Liver (tissue), 7 donors: ENCODE measurements at regions not wholly inside any gene's neighbourhood (a gene's known extent, or its start where the extent isn't known, plus 50 kb on each side); places are given as distances from the start of the nearest gene placed in this dataset.

Experiments
- DNase-seq: peaks from one replicate; pipeline ENCODE4 v3.0.0-alpha.2; 2017; ENCODE audit warnings: low spot score
- H3K27ac ChIP-seq, 2 donors: one replicate each; pipeline ENCODE4 v1.7.0; 2013; ENCODE audit warnings: inconsistent platforms in 2 of 2, low read length in 2 of 2, control low read depth in 1 of 2, low read depth in 1 of 2, mild to moderate bottlenecking in 1 of 2
- H3K27me3 ChIP-seq, 4 donors: one replicate each; pipeline versions ENCODE4 v1.6.1 to v1.7.0; 2013; ENCODE audit warnings: low read length in 3 of 4, inconsistent platforms in 1 of 4, mild to moderate bottlenecking in 1 of 4, moderate library complexity in 1 of 4; ENCODE audit not compliant: control insufficient read depth in 4 of 4, insufficient read depth in 4 of 4
- H3K36me3 ChIP-seq, 4 donors: one replicate each; pipeline versions ENCODE4 v1.6.1 to v1.7.0; 2013; ENCODE audit warnings: low read length in 3 of 4, mild to moderate bottlenecking in 3 of 4, low read depth in 1 of 4, moderate library complexity in 1 of 4; ENCODE audit not compliant: control insufficient read depth in 4 of 4, insufficient read depth in 3 of 4
- H3K4me1 ChIP-seq, 4 donors: one replicate each; pipeline versions ENCODE4 v1.6.1 to v1.7.0; 2013; ENCODE audit warnings: low read length in 3 of 4, mild to moderate bottlenecking in 3 of 4, moderate library complexity in 1 of 4; ENCODE audit not compliant: control insufficient read depth in 4 of 4, insufficient read depth in 4 of 4
- H3K4me3 ChIP-seq, 3 donors: one replicate each; pipeline versions ENCODE4 v1.6.1 to v1.7.0; 2013; ENCODE audit warnings: low read length in 3 of 3, control low read depth in 1 of 3, low read depth in 1 of 3, mild to moderate bottlenecking in 1 of 3
- H3K9ac ChIP-seq, 2 donors: one replicate each; pipeline ENCODE4 v1.7.0; 2013; ENCODE audit warnings: low read length in 2 of 2, mild to moderate bottlenecking in 2 of 2, moderate library complexity in 2 of 2, control low read depth in 1 of 2, low read depth in 1 of 2
- H3K9me3 ChIP-seq, 4 donors: one replicate each; pipeline versions ENCODE4 v1.6.1 to v1.7.0; 2013; ENCODE audit warnings: low read length in 3 of 4; ENCODE audit not compliant: control insufficient read depth in 4 of 4
- EGR1 ChIP-seq, 2 donors: IDR thresholded peaks; 2 replicates each; pipeline ENCODE4 v1.6.1; 2016 to 2018; ENCODE audit warnings: antibody characterized with exemption in 2 of 2, low read depth in 2 of 2
- FOXA1 ChIP-seq: IDR thresholded peaks from 2 replicates; pipeline ENCODE4 v1.6.1; 2016; ENCODE audit warnings: antibody characterized with exemption
- FOXA2 ChIP-seq: IDR thresholded peaks from 2 replicates; pipeline ENCODE4 v1.6.1; 2016; ENCODE audit warnings: antibody characterized with exemption
- GABPA ChIP-seq, 2 donors: IDR thresholded peaks in 1 of 2; conservative IDR thresholded peaks in 1 of 2; 2 replicates each; pipeline ENCODE4 v1.6.1; 2016; ENCODE audit warnings: antibody characterized with exemption in 2 of 2, mild to moderate bottlenecking in 1 of 2, moderate library complexity in 1 of 2
- HNF4A ChIP-seq, 2 donors: conservative IDR thresholded peaks; 2 replicates each; pipeline ENCODE4 v1.6.1; 2016; ENCODE audit warnings: antibody characterized with exemption in 2 of 2, mild to moderate bottlenecking in 2 of 2
- HNF4G ChIP-seq: IDR thresholded peaks from 2 replicates; pipeline ENCODE4 v1.6.1; 2016; ENCODE audit warnings: antibody characterized with exemption
- JUND ChIP-seq, 2 donors: IDR thresholded peaks; 2 replicates each; pipeline ENCODE4 v1.6.1; 2016; ENCODE audit warnings: antibody characterized with exemption in 2 of 2
- NR2F2 ChIP-seq: IDR thresholded peaks from 2 replicates; pipeline ENCODE4 v1.6.1; 2016; ENCODE audit warnings: antibody characterized with exemption
- RAD21 ChIP-seq, 2 donors: IDR thresholded peaks; 2 replicates each; pipeline ENCODE4 v1.6.1; 2016; ENCODE audit warnings: antibody characterized with exemption in 2 of 2, mild to moderate bottlenecking in 2 of 2
- RXRA ChIP-seq, 2 donors: IDR thresholded peaks; 2 replicates each; pipeline ENCODE4 v1.6.1; 2017 to 2018; ENCODE audit warnings: antibody characterized with exemption in 2 of 2, mild to moderate bottlenecking in 1 of 2
- SP1 ChIP-seq: IDR thresholded peaks from 2 replicates; pipeline ENCODE4 v1.6.1; 2018; ENCODE audit warnings: antibody characterized with exemption, mild to moderate bottlenecking
- TAF1 ChIP-seq: conservative IDR thresholded peaks from 2 replicates; pipeline ENCODE4 v1.6.1; 2016; ENCODE audit warnings: antibody characterized with exemption, mild to moderate bottlenecking
- YY1 ChIP-seq: IDR thresholded peaks from 2 replicates; pipeline ENCODE4 v1.6.1; 2016; ENCODE audit warnings: antibody characterized with exemption, mild to moderate bottlenecking
- TF ChIP-seq, protein P1 (sequence below): IDR thresholded peaks from 2 replicates; pipeline ENCODE4 v1.6.1; 2016; ENCODE audit warnings: antibody characterized with exemption, mild to moderate bottlenecking
- TF ChIP-seq, protein P2 (sequence below): fragments of 150-350 bp; IDR thresholded peaks from 2 replicates; pipeline ENCODE4 v1.5.1; 2017; ENCODE audit warnings: improper control_type of control experiment, low read depth, low read length; ENCODE audit not compliant: missing input control
- TF ChIP-seq, protein P3 (sequence below): IDR thresholded peaks from 2 replicates; pipeline ENCODE4 v1.6.1; 2016; ENCODE audit warnings: antibody characterized with exemption
- TF ChIP-seq, protein P4 (sequence below): IDR thresholded peaks from 2 replicates; pipeline ENCODE4 v1.6.1; 2016; ENCODE audit warnings: antibody characterized with exemption
- TF ChIP-seq, protein P5 (sequence below): IDR thresholded peaks from 2 replicates; pipeline ENCODE4 v1.6.1; 2016; ENCODE audit warnings: antibody characterized with exemption
- donor health status: healthy.
- donor health status: healthy.
- donor health status: healthy.
- donor health status: healthy.

DNA sequence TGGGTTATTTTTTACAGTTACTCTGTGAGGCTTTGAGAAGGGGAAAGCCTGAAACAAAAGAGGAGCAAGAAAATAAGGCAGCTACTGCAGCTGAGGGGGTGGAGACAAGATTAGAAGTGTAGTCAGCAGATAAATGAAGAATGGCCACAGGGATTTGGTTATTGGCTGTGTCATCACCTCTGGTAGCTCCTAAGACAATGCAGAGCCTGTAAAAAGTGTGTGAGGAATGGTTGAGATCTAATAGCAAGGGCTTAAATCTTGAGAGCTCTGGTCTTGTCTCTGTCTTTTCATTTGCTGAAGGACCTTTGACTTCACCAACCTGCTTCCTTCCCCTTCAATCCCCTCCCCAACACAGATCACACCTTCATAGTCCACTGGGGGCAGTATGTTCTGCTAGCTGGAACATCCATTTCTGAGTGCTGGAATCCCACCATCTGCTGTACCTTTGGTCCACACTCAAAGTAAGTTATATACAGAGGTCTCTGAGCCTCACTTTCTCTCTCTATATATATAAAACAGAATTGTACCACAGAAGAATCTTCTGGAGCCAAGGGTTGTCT is 213.7 kb upstream of the ZIC3 start:
- H3K36me3 ChIP-seq, result no peaks in the 10 kb centered on the region
- no peaks in the 10 kb centered on the region for H3K9me3 ChIP-seq
- no peak overlapping the region for H3K9ac ChIP-seq
- H3K4me1 ChIP-seq, result no peaks in the 10 kb centered on the region
- DNase-seq, result no peak
- H3K27me3 ChIP-seq, result no peaks in the 10 kb centered on the region
- H3K4me3 ChIP-seq, result no peak overlapping the region
- H3K27ac ChIP-seq, result no peak overlapping the region
- TF ChIP-seq RAD21 (IDR thresholded peaks at IDR 0.05) (no peak), HNF4A (conservative IDR thresholded peaks at IDR 0.05) (no peak), JUND (IDR thresholded peaks at IDR 0.05) (no peak), HNF4G (no peak), GABPA (IDR thresholded peaks at IDR 0.05 in 1 of 2, conservative IDR thresholded peaks at IDR 0.05 in 1 of 2) (no peak), RXRA (IDR thresholded peaks at IDR 0.05) (no peak), SP1 (no peak), EGR1 (IDR thresholded peaks at IDR 0.05; ENCODE audit: low read depth in 2 of 2) (no peak), FOXA2 (no peak), YY1 (no peak), NR2F2 (no peak), FOXA1 (no peak), TAF1 (no peak)
- TF ChIP-seq, protein P1, sequence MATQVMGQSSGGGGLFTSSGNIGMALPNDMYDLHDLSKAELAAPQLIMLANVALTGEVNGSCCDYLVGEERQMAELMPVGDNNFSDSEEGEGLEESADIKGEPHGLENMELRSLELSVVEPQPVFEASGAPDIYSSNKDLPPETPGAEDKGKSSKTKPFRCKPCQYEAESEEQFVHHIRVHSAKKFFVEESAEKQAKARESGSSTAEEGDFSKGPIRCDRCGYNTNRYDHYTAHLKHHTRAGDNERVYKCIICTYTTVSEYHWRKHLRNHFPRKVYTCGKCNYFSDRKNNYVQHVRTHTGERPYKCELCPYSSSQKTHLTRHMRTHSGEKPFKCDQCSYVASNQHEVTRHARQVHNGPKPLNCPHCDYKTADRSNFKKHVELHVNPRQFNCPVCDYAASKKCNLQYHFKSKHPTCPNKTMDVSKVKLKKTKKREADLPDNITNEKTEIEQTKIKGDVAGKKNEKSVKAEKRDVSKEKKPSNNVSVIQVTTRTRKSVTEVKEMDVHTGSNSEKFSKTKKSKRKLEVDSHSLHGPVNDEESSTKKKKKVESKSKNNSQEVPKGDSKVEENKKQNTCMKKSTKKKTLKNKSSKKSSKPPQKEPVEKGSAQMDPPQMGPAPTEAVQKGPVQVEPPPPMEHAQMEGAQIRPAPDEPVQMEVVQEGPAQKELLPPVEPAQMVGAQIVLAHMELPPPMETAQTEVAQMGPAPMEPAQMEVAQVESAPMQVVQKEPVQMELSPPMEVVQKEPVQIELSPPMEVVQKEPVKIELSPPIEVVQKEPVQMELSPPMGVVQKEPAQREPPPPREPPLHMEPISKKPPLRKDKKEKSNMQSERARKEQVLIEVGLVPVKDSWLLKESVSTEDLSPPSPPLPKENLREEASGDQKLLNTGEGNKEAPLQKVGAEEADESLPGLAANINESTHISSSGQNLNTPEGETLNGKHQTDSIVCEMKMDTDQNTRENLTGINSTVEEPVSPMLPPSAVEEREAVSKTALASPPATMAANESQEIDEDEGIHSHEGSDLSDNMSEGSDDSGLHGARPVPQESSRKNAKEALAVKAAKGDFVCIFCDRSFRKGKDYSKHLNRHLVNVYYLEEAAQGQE, result no peak
- TF ChIP-seq, protein P2, sequence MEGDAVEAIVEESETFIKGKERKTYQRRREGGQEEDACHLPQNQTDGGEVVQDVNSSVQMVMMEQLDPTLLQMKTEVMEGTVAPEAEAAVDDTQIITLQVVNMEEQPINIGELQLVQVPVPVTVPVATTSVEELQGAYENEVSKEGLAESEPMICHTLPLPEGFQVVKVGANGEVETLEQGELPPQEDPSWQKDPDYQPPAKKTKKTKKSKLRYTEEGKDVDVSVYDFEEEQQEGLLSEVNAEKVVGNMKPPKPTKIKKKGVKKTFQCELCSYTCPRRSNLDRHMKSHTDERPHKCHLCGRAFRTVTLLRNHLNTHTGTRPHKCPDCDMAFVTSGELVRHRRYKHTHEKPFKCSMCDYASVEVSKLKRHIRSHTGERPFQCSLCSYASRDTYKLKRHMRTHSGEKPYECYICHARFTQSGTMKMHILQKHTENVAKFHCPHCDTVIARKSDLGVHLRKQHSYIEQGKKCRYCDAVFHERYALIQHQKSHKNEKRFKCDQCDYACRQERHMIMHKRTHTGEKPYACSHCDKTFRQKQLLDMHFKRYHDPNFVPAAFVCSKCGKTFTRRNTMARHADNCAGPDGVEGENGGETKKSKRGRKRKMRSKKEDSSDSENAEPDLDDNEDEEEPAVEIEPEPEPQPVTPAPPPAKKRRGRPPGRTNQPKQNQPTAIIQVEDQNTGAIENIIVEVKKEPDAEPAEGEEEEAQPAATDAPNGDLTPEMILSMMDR, result no peak
- TF ChIP-seq, protein P3, sequence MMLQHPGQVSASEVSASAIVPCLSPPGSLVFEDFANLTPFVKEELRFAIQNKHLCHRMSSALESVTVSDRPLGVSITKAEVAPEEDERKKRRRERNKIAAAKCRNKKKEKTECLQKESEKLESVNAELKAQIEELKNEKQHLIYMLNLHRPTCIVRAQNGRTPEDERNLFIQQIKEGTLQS, result no peak
- TF ChIP-seq, protein P4, sequence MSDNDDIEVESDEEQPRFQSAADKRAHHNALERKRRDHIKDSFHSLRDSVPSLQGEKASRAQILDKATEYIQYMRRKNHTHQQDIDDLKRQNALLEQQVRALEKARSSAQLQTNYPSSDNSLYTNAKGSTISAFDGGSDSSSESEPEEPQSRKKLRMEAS, result no peak
- TF ChIP-seq, protein P5, sequence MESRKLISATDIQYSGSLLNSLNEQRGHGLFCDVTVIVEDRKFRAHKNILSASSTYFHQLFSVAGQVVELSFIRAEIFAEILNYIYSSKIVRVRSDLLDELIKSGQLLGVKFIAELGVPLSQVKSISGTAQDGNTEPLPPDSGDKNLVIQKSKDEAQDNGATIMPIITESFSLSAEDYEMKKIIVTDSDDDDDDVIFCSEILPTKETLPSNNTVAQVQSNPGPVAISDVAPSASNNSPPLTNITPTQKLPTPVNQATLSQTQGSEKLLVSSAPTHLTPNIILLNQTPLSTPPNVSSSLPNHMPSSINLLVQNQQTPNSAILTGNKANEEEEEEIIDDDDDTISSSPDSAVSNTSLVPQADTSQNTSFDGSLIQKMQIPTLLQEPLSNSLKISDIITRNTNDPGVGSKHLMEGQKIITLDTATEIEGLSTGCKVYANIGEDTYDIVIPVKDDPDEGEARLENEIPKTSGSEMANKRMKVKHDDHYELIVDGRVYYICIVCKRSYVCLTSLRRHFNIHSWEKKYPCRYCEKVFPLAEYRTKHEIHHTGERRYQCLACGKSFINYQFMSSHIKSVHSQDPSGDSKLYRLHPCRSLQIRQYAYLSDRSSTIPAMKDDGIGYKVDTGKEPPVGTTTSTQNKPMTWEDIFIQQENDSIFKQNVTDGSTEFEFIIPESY, result no peak
